Fibroblast of mammary gland (primary cell): ENCODE measurements at regions not wholly inside any gene's neighbourhood (a gene's known extent, or its start where the extent isn't known, plus 50 kb on each side); places are given as distances from the start of the nearest gene placed in this dataset.

Source experiments
- DNase-seq: peaks from one replicate; pipeline ENCODE4 v3.0.0-alpha.2; 2010; ENCODE audit warnings: low read depth
- H3K4me3 ChIP-seq: 2 replicates; pipeline ENCODE4 v1.5.1; 2011; ENCODE audit warnings: low read depth, mild to moderate bottlenecking, low read length, moderate library complexity; ENCODE audit not compliant: control insufficient read depth
- TF ChIP-seq, protein P1 (sequence below): conservative IDR thresholded peaks from 2 replicates; pipeline ENCODE4 v1.5.1; 2011; ENCODE audit warnings: low read depth, low read length, inconsistent platforms; ENCODE audit not compliant: control insufficient read depth, insufficient read depth

DNA sequence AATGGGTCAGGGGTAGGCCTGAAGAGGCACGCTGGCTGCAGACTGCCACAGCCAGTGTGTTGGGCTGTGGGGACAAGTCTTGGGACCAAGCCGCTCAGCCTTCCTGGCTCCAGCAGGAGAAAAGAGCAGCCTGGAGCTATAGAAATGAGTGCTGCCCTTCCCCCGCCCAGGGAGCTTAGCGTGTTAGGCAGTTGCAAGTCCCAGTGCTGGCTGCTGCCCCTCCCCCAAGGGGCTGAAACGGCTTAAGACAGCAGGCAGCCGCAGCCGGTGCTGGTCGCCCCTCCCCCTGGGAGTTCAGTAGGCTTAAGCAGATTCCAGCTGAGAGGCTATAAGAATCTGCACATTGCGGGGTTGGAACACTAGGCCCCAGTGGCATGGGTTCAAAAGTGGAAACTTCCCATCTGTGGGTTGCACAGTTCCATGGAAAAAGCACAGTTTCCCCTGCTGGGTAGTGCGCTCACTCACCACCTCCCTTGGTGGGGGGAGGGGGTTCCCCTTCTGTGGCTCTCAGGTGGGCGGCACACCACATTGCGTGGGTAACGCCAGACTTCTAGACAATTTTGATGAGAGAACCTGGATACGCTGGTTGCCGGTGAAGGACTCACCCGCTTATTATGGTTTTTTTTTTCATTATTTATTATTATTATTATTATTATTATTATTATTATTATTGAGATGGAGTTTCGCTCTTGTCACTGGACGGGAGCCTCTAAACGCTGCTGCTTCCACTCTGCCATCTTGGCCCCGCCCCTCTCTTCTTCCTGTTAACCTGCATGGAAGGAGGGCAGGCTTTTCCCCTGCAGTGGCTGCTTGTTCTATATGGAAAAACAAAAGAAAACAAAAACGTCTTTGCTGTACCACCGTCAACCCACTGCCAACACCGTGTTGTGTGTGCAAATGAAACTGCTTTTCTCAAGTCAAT lies 151.1 kb downstream of the CXCL12 start:
- H3K4me3 ChIP-seq, result no peak overlapping the region
- no peak for DNase-seq
- TF ChIP-seq, protein P1, sequence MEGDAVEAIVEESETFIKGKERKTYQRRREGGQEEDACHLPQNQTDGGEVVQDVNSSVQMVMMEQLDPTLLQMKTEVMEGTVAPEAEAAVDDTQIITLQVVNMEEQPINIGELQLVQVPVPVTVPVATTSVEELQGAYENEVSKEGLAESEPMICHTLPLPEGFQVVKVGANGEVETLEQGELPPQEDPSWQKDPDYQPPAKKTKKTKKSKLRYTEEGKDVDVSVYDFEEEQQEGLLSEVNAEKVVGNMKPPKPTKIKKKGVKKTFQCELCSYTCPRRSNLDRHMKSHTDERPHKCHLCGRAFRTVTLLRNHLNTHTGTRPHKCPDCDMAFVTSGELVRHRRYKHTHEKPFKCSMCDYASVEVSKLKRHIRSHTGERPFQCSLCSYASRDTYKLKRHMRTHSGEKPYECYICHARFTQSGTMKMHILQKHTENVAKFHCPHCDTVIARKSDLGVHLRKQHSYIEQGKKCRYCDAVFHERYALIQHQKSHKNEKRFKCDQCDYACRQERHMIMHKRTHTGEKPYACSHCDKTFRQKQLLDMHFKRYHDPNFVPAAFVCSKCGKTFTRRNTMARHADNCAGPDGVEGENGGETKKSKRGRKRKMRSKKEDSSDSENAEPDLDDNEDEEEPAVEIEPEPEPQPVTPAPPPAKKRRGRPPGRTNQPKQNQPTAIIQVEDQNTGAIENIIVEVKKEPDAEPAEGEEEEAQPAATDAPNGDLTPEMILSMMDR, result no peak

DNA sequence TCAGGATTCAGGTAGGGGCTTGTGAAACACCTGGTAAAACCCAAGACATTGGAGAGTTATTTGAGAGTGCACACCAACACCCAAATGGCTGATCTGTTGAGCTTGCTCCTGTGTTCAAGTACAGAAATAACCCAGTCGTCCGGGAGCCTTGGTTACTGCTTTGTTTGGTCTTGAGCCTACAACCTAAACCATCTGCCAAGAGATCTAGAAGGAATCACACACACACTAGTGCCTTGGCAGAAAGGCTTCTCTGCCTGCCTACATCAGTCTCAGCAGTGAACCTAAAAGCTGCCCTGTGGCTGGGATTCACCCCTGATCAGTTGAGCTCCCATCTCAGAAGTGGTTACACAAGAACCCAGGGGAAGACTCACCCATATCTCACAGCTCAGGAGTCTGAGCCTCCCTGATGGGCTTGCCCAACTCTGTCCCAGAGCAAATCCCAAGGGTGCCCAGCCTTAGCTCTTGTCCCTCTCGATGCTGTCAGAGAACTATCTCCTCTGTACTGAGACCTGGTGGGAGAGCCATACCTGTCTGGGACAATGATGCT lies 167.6 kb downstream of the CXCL12 start:
- H3K4me3 ChIP-seq, result no peak overlapping the region
- DNase-seq, result no peak
- TF ChIP-seq, protein P1, result no peak

GRCh38 chr10:44216073-44216472 lies 168.8 kb downstream of the CXCL12 start:
- DNase-seq, result no peak
- no peak overlapping the region for H3K4me3 ChIP-seq
- TF ChIP-seq, protein P1, result no peak

DNA sequence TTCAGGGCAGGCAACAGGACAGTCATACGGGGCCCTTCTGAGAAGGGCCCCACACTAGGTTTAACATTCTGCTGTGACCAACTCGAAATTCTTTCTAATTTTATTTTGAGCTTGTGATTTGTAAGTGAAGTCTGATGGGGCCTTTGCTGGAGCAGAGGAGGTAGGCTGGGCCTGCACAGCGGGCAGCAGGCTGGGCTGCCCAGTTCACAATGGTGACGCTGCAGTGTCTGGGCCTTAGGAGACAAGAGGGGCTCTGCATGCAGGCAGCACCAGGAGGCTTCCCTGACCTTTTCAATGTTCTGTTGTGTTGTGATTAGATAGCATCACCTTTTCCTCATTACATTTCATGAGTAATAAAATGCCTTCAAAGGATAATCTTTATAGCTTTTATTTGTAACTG lies 175.1 kb downstream of the CXCL12 start:
- no peak for DNase-seq
- TF ChIP-seq, protein P1, result no peak
- H3K4me3 ChIP-seq, result no peak overlapping the region

DNA sequence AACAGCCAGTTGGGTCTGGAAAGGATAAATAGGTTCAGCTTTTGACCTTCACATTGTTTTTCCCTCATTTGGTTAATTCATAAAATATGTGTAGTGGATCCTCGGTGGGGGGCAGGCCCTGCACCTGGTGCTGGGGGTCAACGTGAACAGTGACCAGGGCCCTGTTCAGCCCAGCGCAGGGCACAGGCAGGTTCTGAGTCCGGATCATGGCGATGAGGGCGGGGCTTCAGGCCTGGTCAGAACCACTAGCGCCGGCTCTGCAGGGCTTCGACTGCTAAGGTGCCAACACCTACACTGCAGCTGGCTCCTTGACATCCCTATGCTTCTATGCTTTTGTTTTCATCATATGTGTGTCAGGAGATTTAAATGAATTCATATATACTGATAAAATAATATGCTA lies 177.7 kb downstream of the CXCL12 start:
- no peak for DNase-seq
- TF ChIP-seq, protein P1, result no peak
- H3K4me3 ChIP-seq, result no peak overlapping the region

DNA sequence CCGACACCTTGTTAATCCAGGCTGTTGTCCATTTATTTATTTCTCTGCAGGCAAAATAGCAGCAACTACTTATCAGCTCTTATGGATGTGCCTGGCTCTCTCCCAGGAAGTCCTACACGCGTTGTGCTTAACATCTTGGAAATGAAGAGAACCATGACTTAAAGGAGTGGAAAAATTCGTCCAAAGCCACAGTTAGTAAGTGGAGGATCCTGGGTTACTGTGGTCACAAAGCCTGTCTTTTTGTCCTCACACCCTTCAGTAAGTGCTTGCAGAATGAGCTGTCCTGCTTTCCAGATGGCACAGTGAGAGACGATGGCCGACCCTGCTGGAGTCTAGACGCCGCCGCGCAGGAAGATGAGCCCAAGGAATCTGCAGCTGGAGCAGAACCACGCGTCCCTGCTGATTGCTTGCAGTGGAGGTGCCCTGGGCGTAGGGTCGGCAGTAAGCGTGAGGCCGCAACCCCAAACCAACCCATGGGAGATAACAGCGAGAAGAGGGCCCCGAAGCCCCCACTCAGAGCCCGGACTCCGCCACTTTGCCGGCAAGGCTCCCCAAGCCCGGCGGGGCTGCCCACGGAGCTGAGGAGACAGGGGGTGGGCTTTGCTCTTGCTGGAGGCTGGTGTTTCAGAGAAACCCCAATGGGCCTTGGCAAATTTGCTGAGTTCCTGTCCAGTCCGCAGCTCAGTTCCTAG lies 178.6 kb downstream of the CXCL12 start:
- no peak overlapping the region for H3K4me3 ChIP-seq
- TF ChIP-seq, protein P1, result no peak
- DNase-seq, result no peak
